WI38 (cell line): ENCODE measurements at regions not wholly inside any gene's neighbourhood (a gene's known extent, or its start where the extent isn't known, plus 50 kb on each side); places are given as distances from the start of the nearest gene placed in this dataset.

ENCODE experiments used
- H3K4me3 ChIP-seq: 2 replicates; pipeline ENCODE4 v1.5.1; 2011; ENCODE audit warnings: low read depth, mild to moderate bottlenecking, control low read depth, low read length
- TF ChIP-seq, protein P1 (sequence below): IDR thresholded peaks from 2 replicates; pipeline ENCODE4 v1.5.1; 2012; ENCODE audit warnings: low read depth, mild to moderate bottlenecking, control low read depth, low read length

DNA sequence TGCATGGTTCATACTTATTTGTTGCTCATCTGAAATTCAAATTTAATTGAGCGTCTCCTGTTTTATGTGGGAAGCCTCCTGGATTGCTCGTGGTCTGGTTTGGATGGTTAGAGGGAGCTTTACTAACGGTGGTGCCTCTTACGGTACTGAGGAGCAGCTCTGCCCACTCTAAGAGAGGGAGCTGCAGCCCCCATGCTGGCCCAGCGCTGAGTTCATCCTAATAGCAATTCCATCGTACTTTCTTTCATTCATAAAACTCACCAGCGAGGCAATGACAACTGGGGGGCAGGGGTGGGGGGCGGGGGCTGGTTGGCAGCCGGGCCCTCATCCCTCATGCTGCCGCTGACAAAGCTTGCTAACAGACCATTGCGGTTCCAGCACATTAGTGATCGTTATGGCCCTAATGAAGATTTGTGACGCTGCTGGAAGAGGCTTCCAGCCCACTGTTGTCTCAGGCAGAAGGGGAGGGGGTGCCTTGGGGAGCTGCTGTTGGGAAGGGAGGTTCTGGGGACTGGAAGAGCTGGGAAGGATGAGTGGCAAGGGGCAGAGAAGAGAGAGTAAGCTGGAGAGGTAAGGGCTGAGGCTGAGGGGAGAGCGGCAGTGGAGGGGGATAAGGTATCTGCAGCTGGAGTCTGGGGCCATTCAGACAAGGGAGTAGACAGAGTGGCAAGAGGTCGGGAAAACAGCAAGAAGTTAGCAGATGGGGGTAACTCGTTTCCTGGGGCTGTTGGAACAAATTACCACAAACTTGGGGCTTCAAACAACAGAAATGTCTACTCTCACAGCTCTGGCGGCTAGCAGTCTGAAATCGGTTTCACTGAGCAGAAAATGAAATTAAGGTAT lies 238.1 kb downstream of the LPIN1 start:
- TF ChIP-seq, protein P1, sequence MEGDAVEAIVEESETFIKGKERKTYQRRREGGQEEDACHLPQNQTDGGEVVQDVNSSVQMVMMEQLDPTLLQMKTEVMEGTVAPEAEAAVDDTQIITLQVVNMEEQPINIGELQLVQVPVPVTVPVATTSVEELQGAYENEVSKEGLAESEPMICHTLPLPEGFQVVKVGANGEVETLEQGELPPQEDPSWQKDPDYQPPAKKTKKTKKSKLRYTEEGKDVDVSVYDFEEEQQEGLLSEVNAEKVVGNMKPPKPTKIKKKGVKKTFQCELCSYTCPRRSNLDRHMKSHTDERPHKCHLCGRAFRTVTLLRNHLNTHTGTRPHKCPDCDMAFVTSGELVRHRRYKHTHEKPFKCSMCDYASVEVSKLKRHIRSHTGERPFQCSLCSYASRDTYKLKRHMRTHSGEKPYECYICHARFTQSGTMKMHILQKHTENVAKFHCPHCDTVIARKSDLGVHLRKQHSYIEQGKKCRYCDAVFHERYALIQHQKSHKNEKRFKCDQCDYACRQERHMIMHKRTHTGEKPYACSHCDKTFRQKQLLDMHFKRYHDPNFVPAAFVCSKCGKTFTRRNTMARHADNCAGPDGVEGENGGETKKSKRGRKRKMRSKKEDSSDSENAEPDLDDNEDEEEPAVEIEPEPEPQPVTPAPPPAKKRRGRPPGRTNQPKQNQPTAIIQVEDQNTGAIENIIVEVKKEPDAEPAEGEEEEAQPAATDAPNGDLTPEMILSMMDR = no peak
- no peak overlapping the region for H3K4me3 ChIP-seq

DNA sequence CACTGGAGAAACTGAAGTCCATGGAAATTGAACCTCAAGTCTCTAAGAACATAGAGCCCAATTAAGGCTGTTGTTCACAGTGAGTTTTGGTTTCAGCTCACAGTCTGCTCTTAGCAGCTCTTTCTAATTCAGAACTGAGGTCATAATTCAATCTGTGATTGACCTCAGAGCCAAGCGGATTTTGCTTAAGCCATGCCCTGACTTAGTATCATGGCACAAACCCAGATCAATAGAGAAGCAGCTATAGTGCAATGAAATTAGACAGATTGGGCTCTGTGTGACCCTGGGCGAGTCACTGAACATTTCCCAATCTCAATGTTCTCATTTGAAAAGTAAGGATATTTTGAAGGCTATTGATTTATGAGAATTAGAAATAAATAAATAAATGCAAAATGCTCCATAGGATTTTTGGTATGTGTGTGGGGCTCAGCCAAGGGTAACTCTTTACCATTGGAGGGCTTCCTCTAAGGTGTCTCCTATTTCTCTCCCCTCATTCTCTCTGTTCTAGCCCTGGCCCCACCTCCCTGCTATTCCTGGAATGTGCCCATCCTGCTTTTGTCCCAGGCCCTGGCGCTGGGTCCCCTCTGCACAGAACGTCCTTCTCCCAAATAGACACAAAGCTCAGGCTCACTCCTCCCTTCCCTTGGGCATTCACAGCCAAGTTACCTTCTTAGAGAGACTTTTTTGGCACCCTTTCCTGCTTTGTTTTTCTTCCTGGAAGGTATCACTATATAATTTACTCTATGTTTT lies 239.6 kb downstream of the LPIN1 start:
- H3K4me3 ChIP-seq = no peak overlapping the region
- TF ChIP-seq, protein P1 = no peak

DNA sequence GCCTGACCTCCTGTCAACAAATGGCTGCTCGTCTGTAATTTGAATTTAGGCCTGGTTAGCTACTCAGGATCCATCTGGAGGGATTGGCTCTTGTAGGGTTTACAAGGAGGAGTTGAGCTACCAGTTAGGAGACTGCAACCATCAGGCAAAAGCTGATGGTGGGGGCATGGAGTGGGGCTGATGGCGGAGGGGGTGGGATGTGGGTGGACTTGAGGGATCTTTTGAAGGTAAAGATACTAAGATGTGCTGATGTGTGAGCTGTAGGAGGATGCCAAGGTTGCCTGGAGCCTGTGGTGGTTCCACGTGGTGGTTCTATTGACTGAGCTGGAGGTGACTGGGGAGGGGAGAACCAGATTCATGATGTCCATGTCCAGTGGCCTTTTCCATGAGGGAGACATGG lies 240.7 kb downstream of the LPIN1 start:
- TF ChIP-seq, protein P1 = no peak
- no peak overlapping the region for H3K4me3 ChIP-seq

DNA sequence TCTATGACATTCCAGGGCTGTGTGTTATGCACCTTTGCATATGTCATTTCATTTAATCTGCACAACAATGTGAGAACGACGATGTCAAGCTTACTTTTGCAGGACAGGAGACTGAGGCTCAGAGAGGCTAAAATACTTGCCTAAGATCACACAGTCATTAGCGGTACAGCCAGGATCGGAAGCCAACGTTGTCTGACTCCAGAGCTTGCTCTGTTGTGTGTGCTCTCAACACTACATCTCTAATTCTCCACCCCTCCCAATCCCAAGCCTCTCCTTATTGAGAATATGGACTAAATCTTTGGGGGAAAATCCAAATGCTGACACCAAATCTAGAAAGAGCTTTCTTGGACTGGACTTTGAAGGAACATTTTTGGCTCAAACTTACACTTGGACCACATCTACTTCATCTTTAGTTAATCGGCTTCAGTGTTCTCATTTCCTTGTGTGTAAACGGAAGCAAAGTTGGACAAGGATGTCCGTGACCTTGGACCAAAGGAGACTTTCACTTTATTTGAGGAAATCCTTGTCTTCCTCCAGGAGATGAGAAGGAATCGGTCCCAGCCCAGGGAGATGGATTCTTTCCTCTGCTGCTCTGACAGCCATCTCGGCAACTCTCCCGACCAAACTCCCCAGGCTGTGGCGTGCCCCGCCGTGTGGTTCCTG lies 242.4 kb downstream of the LPIN1 start:
- H3K4me3 ChIP-seq = no peak overlapping the region
- TF ChIP-seq, protein P1 = no peak

DNA sequence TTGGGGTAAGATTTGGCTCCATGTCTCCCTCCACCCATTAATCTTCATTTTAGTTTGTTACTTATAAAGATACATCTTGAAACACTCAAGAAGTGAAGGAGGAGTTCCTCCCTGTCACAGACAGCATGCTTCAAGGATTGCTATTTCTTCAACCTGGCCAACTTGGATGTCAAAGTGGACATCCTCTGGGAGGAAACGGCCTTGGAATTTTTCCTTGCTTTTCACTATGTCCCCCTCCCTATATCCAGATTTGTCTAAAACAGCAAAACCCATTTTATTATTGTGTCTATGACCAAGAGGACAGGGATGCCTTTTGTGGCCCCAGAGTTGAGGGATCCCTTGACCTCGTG lies 242.9 kb downstream of the LPIN1 start:
- TF ChIP-seq, protein P1 = no peak

DNA sequence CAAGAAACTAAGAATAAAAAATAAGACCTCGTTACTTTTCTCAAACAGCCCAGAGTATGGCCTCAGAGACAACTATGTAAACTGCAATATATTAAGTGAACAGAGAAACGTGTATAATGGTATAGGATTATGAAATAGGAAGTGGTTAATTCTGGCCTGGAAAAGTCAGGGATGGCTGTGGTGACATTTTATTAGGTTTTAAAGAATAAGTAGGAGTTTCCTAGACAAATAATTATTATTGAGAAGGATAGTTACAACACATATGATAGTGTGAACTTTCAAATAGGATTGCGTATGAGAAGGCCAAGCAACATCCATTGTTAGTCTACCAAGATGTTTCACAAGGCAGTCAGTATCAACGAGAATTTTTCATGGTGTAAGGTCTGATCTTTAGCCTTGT lies 244.1 kb downstream of the LPIN1 start:
- TF ChIP-seq, protein P1 = no peak
- H3K4me3 ChIP-seq = no peak overlapping the region

More for the DNA sequence above, 242.9 kb downstream of the LPIN1 start:
- H3K4me3 ChIP-seq = no peak overlapping the region

DNA sequence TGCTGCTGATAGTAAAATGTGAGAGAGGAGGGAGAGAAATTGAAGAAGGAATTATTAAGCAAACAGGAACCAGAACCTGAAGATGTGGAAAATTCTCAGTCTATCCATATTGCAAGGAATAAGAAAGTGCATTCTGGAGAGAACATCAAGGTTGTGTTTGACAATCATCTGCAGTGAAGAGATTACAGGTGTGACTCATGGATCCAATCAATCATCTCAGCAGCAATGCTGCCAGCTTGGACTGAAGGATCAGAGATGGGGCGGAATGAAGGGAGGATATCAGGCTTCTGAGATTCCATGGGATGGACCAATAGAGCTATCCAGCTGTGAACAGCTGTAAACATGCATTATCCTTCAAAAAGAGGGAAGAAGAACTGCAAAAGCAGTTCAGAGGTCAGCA lies 247.3 kb downstream of the LPIN1 start:
- TF ChIP-seq, protein P1 = no peak
- no peak overlapping the region for H3K4me3 ChIP-seq
